Gastroesophageal sphincter (tissue), 4 donors: ENCODE measurements at regions not wholly inside any gene's neighbourhood (a gene's known extent, or its start where the extent isn't known, plus 50 kb on each side); places are given as distances from the start of the nearest gene placed in this dataset.

Experiments
- ATAC-seq: fragments of 150-250 bp; one replicate; pipeline ENCODE4 v1.9.1; 2016; ENCODE audit warnings: mild to moderate bottlenecking, moderate library complexity
- H3K27ac ChIP-seq, 4 donors: fragments of 200-600 bp; sonication (generic) in 3 of 4; 1 replicate in 3 of 4; 2 replicates in 1 of 4; pipeline ENCODE4 v1.5.1; 2016 to 2019
- H3K27me3 ChIP-seq: fragments of 200-600 bp; sonication (generic); one replicate; pipeline ENCODE4 v1.5.1; 2019
- H3K36me3 ChIP-seq, 2 donors: fragments of 200-600 bp; sonication (generic); one replicate each; pipeline ENCODE4 v1.5.1; 2019; ENCODE audit warnings: control low read depth in 1 of 2
- H3K4me1 ChIP-seq, 3 donors: fragments of 200-600 bp; sonication (generic); 1 replicate in 2 of 3; 2 replicates in 1 of 3; pipeline ENCODE4 v1.5.1; 2016 to 2019; ENCODE audit warnings: control low read depth in 2 of 3
- H3K4me3 ChIP-seq, 2 donors: fragments of 200-600 bp; sonication (generic); one replicate each; pipeline ENCODE4 v1.5.1; 2019; ENCODE audit warnings: mild to moderate bottlenecking in 1 of 2, moderate library complexity in 1 of 2
- H3K9me3 ChIP-seq, 3 donors: fragments of 200-600 bp; sonication (generic); one replicate each; pipeline ENCODE4 v1.5.1; 2017 to 2019; ENCODE audit warnings: control low read depth in 2 of 3
- EP300 ChIP-seq: sonication (generic); formaldehyde crosslinking; IDR thresholded peaks from one replicate; pipeline ENCODE4 v1.6.1; 2017; ENCODE audit warnings: antibody characterized with exemption, mild to moderate bottlenecking
- POLR2A ChIP-seq, 2 donors: fragments of 450-650 bp; IDR thresholded peaks; one replicate each; pipeline ENCODE4 v1.6.1; 2017; ENCODE audit warnings: antibody characterized with exemption in 2 of 2, mild to moderate bottlenecking in 2 of 2, moderate library complexity in 1 of 2
- POLR2AphosphoS5 ChIP-seq: sonication (generic); formaldehyde crosslinking; IDR thresholded peaks from one replicate; pipeline ENCODE4 v1.6.1; 2017; ENCODE audit warnings: antibody characterized with exemption
- WGBS, 2 donors: methylation state at CpG; one replicate each; pipeline ENCODE4 v1.1.5; 2018; ENCODE audit warnings: low coverage in 1 of 2; 5-methylcytosine and 5-hydroxymethylcytosine counted together
- TF ChIP-seq, protein P1 (sequence below), 4 experiments: fragments of 200-600 bp in 2 of 4; fragments of 450-650 bp in 2 of 4; sonication (generic) in 1 of 4; IDR thresholded peaks; one replicate each; pipeline ENCODE4 v1.5.1; 2017 to 2019; ENCODE audit warnings: antibody characterized with exemption in 4 of 4, mild to moderate bottlenecking in 2 of 4, moderate library complexity in 2 of 4

DNA sequence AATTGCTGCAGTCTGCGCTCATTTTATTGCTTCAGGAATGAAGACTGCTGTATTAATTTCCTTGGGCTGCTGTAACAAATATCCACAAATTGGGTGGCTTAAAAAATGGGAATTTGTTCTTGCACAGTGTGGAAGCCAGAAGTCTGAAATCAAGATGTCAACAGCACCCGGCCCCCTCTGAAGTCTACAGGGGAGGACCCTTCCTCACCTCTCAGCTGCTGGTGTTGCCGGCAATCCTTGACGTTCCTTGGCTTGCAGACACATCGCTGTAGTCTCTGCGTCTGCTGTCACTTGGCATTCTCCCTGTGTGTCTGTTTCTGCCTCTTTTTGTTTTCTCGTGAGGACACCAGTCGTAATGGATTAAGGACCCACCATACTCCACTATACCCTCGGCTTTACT lies 166.2 kb downstream of the PTPN20 start:
- Histone ChIP-seq H3K27me3 (peaks cover 12% of the 10 kb centered on the region), H3K36me3 (no peaks in the 10 kb centered on the region), H3K9me3 (no peaks in the 10 kb centered on the region), H3K4me3 (no peak overlapping the region), H3K4me1 (no peaks in the 10 kb centered on the region), H3K27ac (no peak overlapping the region)
- ATAC-seq = no peak
- 73% methylated on average over 8 of the region's 9 CpGs; no CpG with 5 or more reads in 1 of the 2 donors for WGBS, 2 donors
- TF ChIP-seq EP300 (no peak), POLR2A (IDR thresholded peaks at IDR 0.05) (no peak), POLR2AphosphoS5 (no peak)
- TF ChIP-seq, protein P1, sequence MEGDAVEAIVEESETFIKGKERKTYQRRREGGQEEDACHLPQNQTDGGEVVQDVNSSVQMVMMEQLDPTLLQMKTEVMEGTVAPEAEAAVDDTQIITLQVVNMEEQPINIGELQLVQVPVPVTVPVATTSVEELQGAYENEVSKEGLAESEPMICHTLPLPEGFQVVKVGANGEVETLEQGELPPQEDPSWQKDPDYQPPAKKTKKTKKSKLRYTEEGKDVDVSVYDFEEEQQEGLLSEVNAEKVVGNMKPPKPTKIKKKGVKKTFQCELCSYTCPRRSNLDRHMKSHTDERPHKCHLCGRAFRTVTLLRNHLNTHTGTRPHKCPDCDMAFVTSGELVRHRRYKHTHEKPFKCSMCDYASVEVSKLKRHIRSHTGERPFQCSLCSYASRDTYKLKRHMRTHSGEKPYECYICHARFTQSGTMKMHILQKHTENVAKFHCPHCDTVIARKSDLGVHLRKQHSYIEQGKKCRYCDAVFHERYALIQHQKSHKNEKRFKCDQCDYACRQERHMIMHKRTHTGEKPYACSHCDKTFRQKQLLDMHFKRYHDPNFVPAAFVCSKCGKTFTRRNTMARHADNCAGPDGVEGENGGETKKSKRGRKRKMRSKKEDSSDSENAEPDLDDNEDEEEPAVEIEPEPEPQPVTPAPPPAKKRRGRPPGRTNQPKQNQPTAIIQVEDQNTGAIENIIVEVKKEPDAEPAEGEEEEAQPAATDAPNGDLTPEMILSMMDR (IDR thresholded peaks at IDR 0.05) = no peak

DNA sequence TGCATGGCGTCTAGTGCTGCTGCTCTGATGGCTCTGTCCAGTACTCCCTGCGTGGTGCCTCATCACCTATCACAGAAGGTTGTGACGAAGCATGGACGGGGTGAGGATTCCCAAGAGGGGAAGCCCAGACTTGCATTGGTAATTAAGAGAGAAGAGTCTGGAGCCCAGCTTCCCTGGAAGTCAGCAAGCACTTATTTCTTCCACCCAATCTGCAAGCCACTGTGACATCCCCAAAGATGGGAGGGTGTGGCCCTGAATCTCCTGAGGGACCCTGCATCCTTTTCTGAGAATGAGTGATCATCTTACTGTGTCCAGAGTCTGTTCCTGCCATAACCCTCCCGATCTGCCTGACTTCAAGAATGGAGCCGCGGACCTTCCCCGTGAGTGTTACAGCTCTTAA lies 166.7 kb downstream of the PTPN20 start:
- Histone ChIP-seq H3K4me1 (no peaks in the 10 kb centered on the region), H3K27ac (no peak overlapping the region), H3K36me3 (no peaks in the 10 kb centered on the region), H3K4me3 (no peak overlapping the region), H3K27me3 (peaks cover 12% of the 10 kb centered on the region), H3K9me3 (no peaks in the 10 kb centered on the region)
- ATAC-seq = no peak
- TF ChIP-seq EP300 (no peak), POLR2AphosphoS5 (no peak), POLR2A (IDR thresholded peaks at IDR 0.05) (no peak)
- TF ChIP-seq, protein P1 (IDR thresholded peaks at IDR 0.05) = no peak
- 89% methylated on average over 6 of the region's 8 CpGs; no CpG with 5 or more reads in 1 of the 2 donors for WGBS, 2 donors

DNA sequence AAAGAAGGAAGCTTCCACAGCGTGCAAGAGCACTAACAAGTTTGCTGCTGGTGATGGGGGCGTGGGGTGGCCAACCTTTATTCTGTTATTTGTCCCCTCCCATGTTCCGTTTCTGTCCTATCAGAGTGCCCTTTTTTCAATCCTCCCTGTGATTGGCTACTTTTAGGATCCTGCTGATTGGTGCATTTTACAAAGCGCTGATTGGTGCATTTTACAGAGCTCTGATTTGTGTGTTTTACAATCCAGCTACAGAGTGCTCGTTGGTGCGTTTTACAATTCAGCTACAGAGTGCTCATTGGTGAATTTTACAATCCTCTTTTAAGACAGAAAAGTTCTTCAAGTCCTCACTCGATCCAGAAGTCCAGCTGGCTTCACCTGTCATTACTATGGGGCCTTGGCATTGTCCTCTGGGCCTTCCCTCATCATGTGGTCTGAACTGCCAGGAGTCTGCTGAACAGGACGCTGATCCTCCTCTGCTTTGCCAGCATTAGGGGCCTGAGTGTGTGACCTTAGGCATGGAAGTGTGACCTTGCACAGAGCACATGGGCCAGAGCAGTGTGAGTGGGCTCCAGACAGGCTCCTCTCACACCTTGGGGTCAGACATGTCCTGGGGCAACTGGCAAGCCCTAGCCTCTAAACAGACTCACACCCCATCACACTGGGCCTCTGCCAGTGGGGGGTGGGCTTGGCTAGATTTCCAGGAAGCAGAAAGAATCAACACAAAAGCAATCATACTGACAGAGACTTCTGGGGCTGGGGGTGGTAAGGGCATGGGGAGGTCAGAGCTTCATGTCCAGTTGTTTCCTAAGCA lies 167.4 kb downstream of the PTPN20 start:
- WGBS, 2 donors = 89 to 94% methylated on average over 5 to 7 of the region's 8 CpGs
- ATAC-seq = no peak
- no peak for TF ChIP-seq POLR2AphosphoS5
- no peak for TF ChIP-seq POLR2A (IDR thresholded peaks at IDR 0.05)
- no peak for TF ChIP-seq EP300
- TF ChIP-seq, protein P1 (IDR thresholded peaks at IDR 0.05) = no peak
- H3K27me3 ChIP-seq = peaks cover 12% of the 10 kb centered on the region
- no peak overlapping the region for H3K4me3 ChIP-seq
- H3K4me1 ChIP-seq = no peaks in the 10 kb centered on the region
- no peaks in the 10 kb centered on the region for H3K36me3 ChIP-seq
- no peaks in the 10 kb centered on the region for H3K9me3 ChIP-seq
- H3K27ac ChIP-seq = no peak overlapping the region

DNA sequence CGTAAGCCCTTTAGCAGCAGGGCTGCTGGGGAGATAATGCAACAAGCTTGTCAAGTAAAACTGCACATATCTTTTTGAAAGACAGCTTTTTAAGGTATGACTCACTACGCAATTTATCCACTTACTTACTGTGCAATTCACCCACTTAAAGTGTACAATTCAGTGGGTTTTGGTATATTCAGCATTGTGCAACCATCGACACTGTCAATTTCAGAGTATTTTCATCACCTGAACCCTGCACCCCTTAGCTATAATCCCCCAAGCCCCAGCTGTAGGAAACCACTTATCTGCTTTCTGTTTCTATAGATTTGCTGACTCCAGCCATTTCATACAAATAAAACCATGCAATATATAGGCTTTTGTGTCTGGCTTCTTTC lies 168.0 kb downstream of the PTPN20 start:
- Histone ChIP-seq H3K9me3 (no peaks in the 10 kb centered on the region), H3K27me3 (peaks cover 10% of the 10 kb centered on the region), H3K36me3 (no peaks in the 10 kb centered on the region), H3K27ac (no peak overlapping the region), H3K4me3 (no peak overlapping the region), H3K4me1 (no peaks in the 10 kb centered on the region)
- ATAC-seq = no peak
- TF ChIP-seq EP300 (no peak), POLR2AphosphoS5 (no peak), POLR2A (IDR thresholded peaks at IDR 0.05) (no peak)
- TF ChIP-seq, protein P1 (IDR thresholded peaks at IDR 0.05) = no peak
- WGBS, 2 donors = 75 to 100% methylated on average over 3 of the region's 3 CpGs

DNA sequence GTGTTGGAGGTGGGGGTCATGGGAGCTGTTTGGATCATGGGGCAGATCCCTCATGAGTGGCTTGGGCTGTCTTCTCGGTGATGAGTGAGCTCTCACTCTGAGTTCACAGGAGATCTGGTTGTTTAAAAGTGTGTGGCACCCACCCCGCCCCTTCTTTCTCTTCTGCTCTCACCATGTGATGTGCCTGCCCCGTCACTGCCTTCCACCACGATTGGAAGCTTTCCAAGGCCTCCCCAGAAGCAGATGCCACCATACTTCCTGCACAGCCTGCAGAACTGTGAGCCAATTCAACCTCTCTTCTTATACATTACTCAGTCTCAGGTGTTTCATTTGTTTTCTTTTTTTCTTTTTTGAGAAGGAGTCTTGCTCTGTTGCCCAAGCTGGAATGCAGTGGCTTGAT lies 170.0 kb downstream of the PTPN20 start:
- 40 to 84% methylated on average over 2 to 3 of the region's 4 CpGs for WGBS, 2 donors
- H3K4me1 ChIP-seq = no peaks in the 10 kb centered on the region
- no peak overlapping the region for H3K4me3 ChIP-seq
- no peaks in the 10 kb centered on the region for H3K36me3 ChIP-seq
- H3K27ac ChIP-seq = no peak overlapping the region
- TF ChIP-seq POLR2A (IDR thresholded peaks at IDR 0.05) = no peak
- TF ChIP-seq EP300 = no peak
- no peak for TF ChIP-seq POLR2AphosphoS5
- TF ChIP-seq, protein P1 (IDR thresholded peaks at IDR 0.05) = no peak
- no peaks in the 10 kb centered on the region for H3K9me3 ChIP-seq
- peaks cover 7% of the 10 kb centered on the region for H3K27me3 ChIP-seq
- ATAC-seq = no peak
